Activated CD4-positive, alpha-beta memory T cell treated with anti-CD3 and anti-CD28 coated beads for 36 hours (primary cell): ENCODE measurements at regions not wholly inside any gene's neighbourhood (a gene's known extent, or its start where the extent isn't known, plus 50 kb on each side); places are given as distances from the start of the nearest gene placed in this dataset.

ENCODE experiments used
- CTCF ChIA-PET: fragments of 350-600 bp; sonication (Branson Sonifier 250); formaldehyde crosslinking; loops from one replicate; lab custom pipeline; 2021; ENCODE audit warnings: antibody characterized with exemption, inconsistent platforms; lab: Charles Lee
- POLR2A ChIA-PET: fragments of 350-600 bp; sonication (Branson Sonifier 250); formaldehyde crosslinking; loops from one replicate; lab custom pipeline; 2021; ENCODE audit warnings: antibody characterized with exemption; lab: Charles Lee
- DNase-seq: peaks from one replicate; pipeline ENCODE4 v3.0.0-alpha.2; 2020
- H3K27ac Mint-ChIP-seq: one replicate; pipeline ENCODE4 v1.8.0; 2021; ENCODE audit warnings: mixed read lengths
- H3K27me3 Mint-ChIP-seq: one replicate; pipeline ENCODE4 v1.8.0; 2021; ENCODE audit warnings: mixed read lengths
- H3K36me3 Mint-ChIP-seq: one replicate; pipeline ENCODE4 v1.8.0; 2021; ENCODE audit warnings: mixed read lengths
- H3K4me1 Mint-ChIP-seq: one replicate; pipeline ENCODE4 v1.8.0; 2021; ENCODE audit warnings: low read depth, mixed read lengths
- H3K4me3 Mint-ChIP-seq: one replicate; pipeline ENCODE4 v1.8.0; 2021; ENCODE audit warnings: mild to moderate bottlenecking, mixed read lengths
- H3K9me3 Mint-ChIP-seq: one replicate; pipeline ENCODE4 v1.8.0; 2021; ENCODE audit warnings: mixed read lengths
- intact Hi-C: fragments of 100-400 bp; cut with micrococcal nuclease; formaldehyde crosslinking; loops from one replicate; pipeline ENCODE4 v1.15.1; 2023

GRCh38 chr10:131533846-131534526 lies 222.5 kb upstream of the TCERG1L start:
- ChIA-PET POLR2A (no interaction called here), CTCF (no interaction called here)
- Mint-ChIP-seq H3K4me1 (no peaks in the 10 kb centered on the region), H3K4me3 (no peak overlapping the region), H3K27me3 (no peaks in the 10 kb centered on the region), H3K36me3 (no peaks in the 10 kb centered on the region), H3K9me3 (no peaks in the 10 kb centered on the region), H3K27ac (no peak overlapping the region)
- DNase-seq, result no peak
- intact Hi-C loops, result no loop called here

GRCh38 chr10:131534836-131535235 lies 223.3 kb upstream of the TCERG1L start:
- no peak for DNase-seq
- intact Hi-C loops, result no loop called here
- ChIA-PET CTCF (no interaction called here), POLR2A (no interaction called here)
- Mint-ChIP-seq H3K27me3 (no peaks in the 10 kb centered on the region), H3K27ac (no peak overlapping the region), H3K4me3 (no peak overlapping the region), H3K4me1 (no peaks in the 10 kb centered on the region), H3K36me3 (no peaks in the 10 kb centered on the region), H3K9me3 (no peaks in the 10 kb centered on the region)

GRCh38 chr10:131536676-131537075 lies 225.2 kb upstream of the TCERG1L start:
- Mint-ChIP-seq H3K36me3 (no peaks in the 10 kb centered on the region), H3K27ac (no peak overlapping the region), H3K4me3 (no peak overlapping the region), H3K9me3 (no peaks in the 10 kb centered on the region), H3K4me1 (no peaks in the 10 kb centered on the region), H3K27me3 (peaks cover 2% of the 10 kb centered on the region)
- ChIA-PET POLR2A (no interaction called here), CTCF (no interaction called here)
- DNase-seq, result no peak
- intact Hi-C loops, result no loop called here

GRCh38 chr10:131537281-131537680 lies 225.8 kb upstream of the TCERG1L start:
- CTCF ChIA-PET, result no interaction called here
- intact Hi-C loops, result no loop called here
- Mint-ChIP-seq H3K36me3 (no peaks in the 10 kb centered on the region), H3K9me3 (no peaks in the 10 kb centered on the region), H3K27ac (no peak overlapping the region), H3K27me3 (peaks cover 2% of the 10 kb centered on the region), H3K4me1 (no peaks in the 10 kb centered on the region), H3K4me3 (no peak overlapping the region)
- POLR2A ChIA-PET, result no interaction called here
- DNase-seq, result no peak

GRCh38 chr10:131544495-131544894 lies 233.0 kb upstream of the TCERG1L start:
- ChIA-PET CTCF (no interaction called here), POLR2A (no interaction called here)
- no peaks in the 10 kb centered on the region for H3K9me3 Mint-ChIP-seq
- H3K4me1 Mint-ChIP-seq, result no peaks in the 10 kb centered on the region
- intact Hi-C loops, result no loop called here
- no peak for DNase-seq
- no peaks in the 10 kb centered on the region for H3K36me3 Mint-ChIP-seq
- peaks cover 2% of the 10 kb centered on the region for H3K27me3 Mint-ChIP-seq
- H3K4me3 Mint-ChIP-seq, result no peak overlapping the region
- H3K27ac Mint-ChIP-seq, result no peak overlapping the region

- POLR2A ChIA-PET, result no interaction called here
- intact Hi-C loops, result no loop called here
- peaks cover 2% of the 10 kb centered on the region for H3K27me3 Mint-ChIP-seq
- no peak overlapping the region for H3K4me3 Mint-ChIP-seq
- H3K27ac Mint-ChIP-seq, result no peak overlapping the region
- no peak for DNase-seq
- no peaks in the 10 kb centered on the region for H3K4me1 Mint-ChIP-seq
- no peaks in the 10 kb centered on the region for H3K9me3 Mint-ChIP-seq
- H3K36me3 Mint-ChIP-seq, result no peaks in the 10 kb centered on the region
- CTCF ChIA-PET, result no interaction called here
These were observed 234.7 kb upstream of the TCERG1L start for GRCh38 chr10:131546086-131546810.

- H3K27ac Mint-ChIP-seq, result no peak overlapping the region
- no peaks in the 10 kb centered on the region for H3K36me3 Mint-ChIP-seq
- intact Hi-C loops, result no loop called here
- H3K4me3 Mint-ChIP-seq, result no peak overlapping the region
- DNase-seq, result no peak
- H3K27me3 Mint-ChIP-seq, result no peaks in the 10 kb centered on the region
- POLR2A ChIA-PET, result no interaction called here
- H3K4me1 Mint-ChIP-seq, result no peaks in the 10 kb centered on the region
- H3K9me3 Mint-ChIP-seq, result no peaks in the 10 kb centered on the region
- CTCF ChIA-PET, result no interaction called here
These were observed 235.7 kb upstream of the TCERG1L start for GRCh38 chr10:131547129-131547799.

GRCh38 chr10:131548176-131548575 lies 236.7 kb upstream of the TCERG1L start:
- no peaks in the 10 kb centered on the region for H3K9me3 Mint-ChIP-seq
- no peaks in the 10 kb centered on the region for H3K36me3 Mint-ChIP-seq
- no peak overlapping the region for H3K4me3 Mint-ChIP-seq
- intact Hi-C loops, result no loop called here
- H3K27ac Mint-ChIP-seq, result no peak overlapping the region
- H3K4me1 Mint-ChIP-seq, result no peaks in the 10 kb centered on the region
- no peaks in the 10 kb centered on the region for H3K27me3 Mint-ChIP-seq
- DNase-seq, result no peak
- POLR2A ChIA-PET, result no interaction called here
- CTCF ChIA-PET, result no interaction called here

GRCh38 chr10:131549116-131549515 lies 237.6 kb upstream of the TCERG1L start:
- Mint-ChIP-seq H3K4me3 (no peak overlapping the region), H3K4me1 (no peaks in the 10 kb centered on the region), H3K27ac (no peak overlapping the region), H3K36me3 (no peaks in the 10 kb centered on the region), H3K27me3 (no peaks in the 10 kb centered on the region), H3K9me3 (no peaks in the 10 kb centered on the region)
- intact Hi-C loops, result no loop called here
- ChIA-PET CTCF (no interaction called here), POLR2A (no interaction called here)
- DNase-seq, result no peak

- DNase-seq, result no peak
- POLR2A ChIA-PET, result no interaction called here
- no peak overlapping the region for H3K4me3 Mint-ChIP-seq
- no peaks in the 10 kb centered on the region for H3K9me3 Mint-ChIP-seq
- CTCF ChIA-PET, result no interaction called here
- H3K27me3 Mint-ChIP-seq, result no peaks in the 10 kb centered on the region
- H3K4me1 Mint-ChIP-seq, result no peaks in the 10 kb centered on the region
- H3K27ac Mint-ChIP-seq, result no peak overlapping the region
- no peaks in the 10 kb centered on the region for H3K36me3 Mint-ChIP-seq
- intact Hi-C loops, result no loop called here
These were observed 241.6 kb upstream of the TCERG1L start for GRCh38 chr10:131553121-131553520.

- H3K4me1 Mint-ChIP-seq, result no peaks in the 10 kb centered on the region
- no peak for DNase-seq
- H3K4me3 Mint-ChIP-seq, result no peak overlapping the region
- no peaks in the 10 kb centered on the region for H3K27me3 Mint-ChIP-seq
- H3K36me3 Mint-ChIP-seq, result no peaks in the 10 kb centered on the region
- H3K9me3 Mint-ChIP-seq, result no peaks in the 10 kb centered on the region
- no peak overlapping the region for H3K27ac Mint-ChIP-seq
- CTCF ChIA-PET, result no interaction called here
- intact Hi-C loops, result no loop called here
- POLR2A ChIA-PET, result no interaction called here
These were observed 242.1 kb upstream of the TCERG1L start for GRCh38 chr10:131553581-131553980.

- DNase-seq, result no peak
- no peaks in the 10 kb centered on the region for H3K4me1 Mint-ChIP-seq
These were observed 243.3 kb upstream of the TCERG1L start for GRCh38 chr10:131554821-131555220.

More at GRCh38 chr10:131554821-131555220, 243.3 kb upstream of the TCERG1L start:
- ChIA-PET POLR2A (no interaction called here), CTCF (no interaction called here)
- Mint-ChIP-seq H3K9me3 (no peaks in the 10 kb centered on the region), H3K27ac (no peak overlapping the region), H3K27me3 (no peaks in the 10 kb centered on the region), H3K36me3 (no peaks in the 10 kb centered on the region), H3K4me3 (no peak overlapping the region)
- intact Hi-C loops, result no loop called here
